PC-9 (cell line): ENCODE measurements at regions not wholly inside any gene's neighbourhood (a gene's known extent, or its start where the extent isn't known, plus 50 kb on each side); places are given as distances from the start of the nearest gene placed in this dataset.

Source experiments
- BruUV-seq: library from RNA; stranded (reverse); fragments of 400-500 nt; replicated peaks from 2 replicates; lab custom pipeline; 2021; lab: Mats Ljungman, UMichigan
- CTCF ChIA-PET: fragments of 300-600 bp; sonication (Branson Sonifier 250); formaldehyde crosslinking; loops from one replicate; lab custom pipeline; 2022; ENCODE audit warnings: antibody characterized with exemption; lab: Charles Lee
- POLR2A ChIA-PET: fragments of 300-600 bp; sonication (Branson Sonifier 250); formaldehyde crosslinking; loops from one replicate; lab custom pipeline; 2022; ENCODE audit warnings: antibody characterized with exemption; ENCODE audit not compliant: unreplicated experiment; lab: Charles Lee
- DNase-seq, 2 experiments: peaks; one replicate each; pipeline versions ENCODE4 v3.0.0 to v3.0.0-alpha.2; 2015 to 2022; ENCODE audit warnings: mixed read lengths in 1 of 2
- H2AFZ ChIP-seq: fragments of 200-600 bp; sonication (generic); 2 replicates; pipeline ENCODE4 v1.8.1; 2017; ENCODE audit warnings: antibody characterized with exemption
- H3F3A ChIP-seq: fragments of 200-600 bp; sonication (generic); 2 replicates; pipeline ENCODE4 v1.8.1; 2017; ENCODE audit warnings: antibody characterized with exemption, mild to moderate bottlenecking, low read depth; ENCODE audit not compliant: insufficient read depth
- H3K27ac ChIP-seq: fragments of 200-600 bp; sonication (generic); 2 replicates; pipeline ENCODE4 v1.6.1; 2016; ENCODE audit warnings: mixed run types
- H3K27me3 ChIP-seq: fragments of 200-600 bp; sonication (generic); 2 replicates; pipeline ENCODE4 v1.6.1; 2016; ENCODE audit warnings: low read depth, mixed run types; ENCODE audit not compliant: insufficient read depth
- H3K36me3 ChIP-seq: fragments of 200-600 bp; sonication (generic); 2 replicates; pipeline ENCODE4 v1.6.1; 2016; ENCODE audit warnings: low read depth, mixed run types
- H3K4me1 ChIP-seq: fragments of 200-600 bp; sonication (generic); replicated peaks from 2 replicates; pipeline ENCODE4 v1.6.1; 2016; ENCODE audit warnings: mixed run types; ENCODE audit not compliant: insufficient read depth
- H3K4me2 ChIP-seq: fragments of 200-600 bp; sonication (generic); 2 replicates; pipeline ENCODE4 v1.6.1; 2017; ENCODE audit warnings: mixed run types
- H3K4me3 ChIP-seq: fragments of 200-600 bp; sonication (generic); 2 replicates; pipeline ENCODE4 v1.6.1; 2016; ENCODE audit warnings: mixed run types
- H3K79me2 ChIP-seq: fragments of 200-600 bp; sonication (generic); 2 replicates; pipeline ENCODE4 v1.6.1; 2017; ENCODE audit warnings: low read depth, mixed run types
- H3K9me2 ChIP-seq: fragments of 200-600 bp; sonication (generic); 2 replicates; pipeline ENCODE4 v1.8.1; 2017; ENCODE audit warnings: mild to moderate bottlenecking; ENCODE audit not compliant: insufficient read depth
- H3K9me3 ChIP-seq: fragments of 200-600 bp; sonication (generic); 2 replicates; pipeline ENCODE4 v1.8.1; 2016; ENCODE audit warnings: low read depth; ENCODE audit not compliant: insufficient read depth
- H4K20me1 ChIP-seq: fragments of 200-600 bp; sonication (generic); 2 replicates; pipeline ENCODE4 v1.8.1; 2017; ENCODE audit not compliant: insufficient read depth
- EZH2 ChIP-seq: fragments of 200-600 bp; sonication (generic); IDR thresholded peaks from 2 replicates; pipeline ENCODE4 v1.8.0; 2017; ENCODE audit warnings: antibody characterized with exemption, low read depth
- intact Hi-C: fragments of 100-400 bp; cut with micrococcal nuclease; formaldehyde crosslinking; loops from one replicate; pipeline ENCODE4 v1.10.0; 2022; ENCODE audit not compliant: unreplicated experiment
- TF ChIP-seq, protein P1 (sequence below): fragments of 200-600 bp; sonication (generic); conservative IDR thresholded peaks from 2 replicates; pipeline ENCODE4 v1.6.1; 2017; ENCODE audit warnings: mixed run types, antibody characterized with exemption, mild to moderate bottlenecking, moderate library complexity

DNA sequence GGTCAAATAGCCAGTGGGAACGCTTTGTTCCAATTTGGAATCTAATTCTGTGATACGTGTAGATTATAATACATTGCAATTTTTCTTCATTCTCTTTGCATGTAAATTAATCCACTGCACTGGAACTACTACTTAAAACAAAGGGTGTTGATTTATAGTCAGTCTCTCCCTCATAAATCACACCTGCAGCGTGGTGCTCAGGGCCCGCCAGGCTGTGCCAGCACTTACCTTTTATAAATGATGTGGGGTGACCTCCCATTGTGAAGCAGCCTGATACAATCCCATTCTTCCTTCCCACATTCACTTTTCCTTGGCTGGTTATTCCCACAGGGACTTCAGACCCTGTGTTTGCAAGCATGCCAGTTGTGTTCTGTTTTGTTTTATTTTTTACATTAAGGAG lies 302.3 kb upstream of the ID2 start:
- no peak for DNase-seq
- no peaks in the 10 kb centered on the region for H3K79me2 ChIP-seq
- intact Hi-C loops = no loop called here
- no peak overlapping the region for H3K4me3 ChIP-seq
- POLR2A ChIA-PET = no interaction called here
- H3K9me2 ChIP-seq = no peaks in the 10 kb centered on the region
- H3F3A ChIP-seq = no peaks in the 10 kb centered on the region
- H3K36me3 ChIP-seq = no peaks in the 10 kb centered on the region
- no peak overlapping the region for H2AFZ ChIP-seq
- no peaks in the 10 kb centered on the region for H3K4me1 ChIP-seq
- TF ChIP-seq EZH2 = no peak
- TF ChIP-seq, protein P1, sequence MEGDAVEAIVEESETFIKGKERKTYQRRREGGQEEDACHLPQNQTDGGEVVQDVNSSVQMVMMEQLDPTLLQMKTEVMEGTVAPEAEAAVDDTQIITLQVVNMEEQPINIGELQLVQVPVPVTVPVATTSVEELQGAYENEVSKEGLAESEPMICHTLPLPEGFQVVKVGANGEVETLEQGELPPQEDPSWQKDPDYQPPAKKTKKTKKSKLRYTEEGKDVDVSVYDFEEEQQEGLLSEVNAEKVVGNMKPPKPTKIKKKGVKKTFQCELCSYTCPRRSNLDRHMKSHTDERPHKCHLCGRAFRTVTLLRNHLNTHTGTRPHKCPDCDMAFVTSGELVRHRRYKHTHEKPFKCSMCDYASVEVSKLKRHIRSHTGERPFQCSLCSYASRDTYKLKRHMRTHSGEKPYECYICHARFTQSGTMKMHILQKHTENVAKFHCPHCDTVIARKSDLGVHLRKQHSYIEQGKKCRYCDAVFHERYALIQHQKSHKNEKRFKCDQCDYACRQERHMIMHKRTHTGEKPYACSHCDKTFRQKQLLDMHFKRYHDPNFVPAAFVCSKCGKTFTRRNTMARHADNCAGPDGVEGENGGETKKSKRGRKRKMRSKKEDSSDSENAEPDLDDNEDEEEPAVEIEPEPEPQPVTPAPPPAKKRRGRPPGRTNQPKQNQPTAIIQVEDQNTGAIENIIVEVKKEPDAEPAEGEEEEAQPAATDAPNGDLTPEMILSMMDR = no peak
- no TSS peak for BruUV-seq
- peaks cover 66% of the 10 kb centered on the region for H3K27me3 ChIP-seq
- H3K4me2 ChIP-seq = no peak overlapping the region
- H4K20me1 ChIP-seq = no peaks in the 10 kb centered on the region
- CTCF ChIA-PET = no interaction called here
- no peak overlapping the region for H3K27ac ChIP-seq
- H3K9me3 ChIP-seq = no peaks in the 10 kb centered on the region

DNA sequence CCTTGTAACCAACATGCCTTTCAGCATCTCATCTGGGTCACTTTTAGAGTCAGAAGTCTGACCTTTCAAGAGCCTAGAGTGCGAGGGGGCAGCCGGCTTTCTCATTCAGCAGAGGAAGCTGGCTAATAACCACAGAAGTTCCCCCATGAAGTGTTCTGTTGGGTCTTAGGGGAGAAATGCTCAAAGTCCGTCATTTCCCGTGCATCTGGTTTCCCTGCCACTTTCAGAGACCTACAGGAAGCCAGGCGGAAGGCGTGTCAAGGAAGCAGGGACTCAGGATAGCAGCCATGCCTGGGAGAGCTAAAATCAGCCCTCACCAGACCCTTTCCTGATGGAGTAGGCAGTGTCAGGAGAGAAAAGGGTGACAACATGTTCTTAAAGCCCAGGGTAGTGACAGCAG lies 301.8 kb upstream of the ID2 start:
- no peak overlapping the region for H3K4me2 ChIP-seq
- DNase-seq = no peak
- POLR2A ChIA-PET = no interaction called here
- TF ChIP-seq, protein P1 = no peak
- no peak for TF ChIP-seq EZH2
- H3F3A ChIP-seq = no peaks in the 10 kb centered on the region
- H3K36me3 ChIP-seq = no peaks in the 10 kb centered on the region
- no peaks in the 10 kb centered on the region for H3K79me2 ChIP-seq
- CTCF ChIA-PET = no interaction called here
- H2AFZ ChIP-seq = no peak overlapping the region
- BruUV-seq = no TSS peak
- H3K9me3 ChIP-seq = no peaks in the 10 kb centered on the region
- H3K4me1 ChIP-seq = no peaks in the 10 kb centered on the region
- H3K27me3 ChIP-seq = peaks cover 66% of the 10 kb centered on the region
- no peak overlapping the region for H3K4me3 ChIP-seq
- no peaks in the 10 kb centered on the region for H3K9me2 ChIP-seq
- intact Hi-C loops = no loop called here
- H4K20me1 ChIP-seq = no peaks in the 10 kb centered on the region
- no peak overlapping the region for H3K27ac ChIP-seq

DNA sequence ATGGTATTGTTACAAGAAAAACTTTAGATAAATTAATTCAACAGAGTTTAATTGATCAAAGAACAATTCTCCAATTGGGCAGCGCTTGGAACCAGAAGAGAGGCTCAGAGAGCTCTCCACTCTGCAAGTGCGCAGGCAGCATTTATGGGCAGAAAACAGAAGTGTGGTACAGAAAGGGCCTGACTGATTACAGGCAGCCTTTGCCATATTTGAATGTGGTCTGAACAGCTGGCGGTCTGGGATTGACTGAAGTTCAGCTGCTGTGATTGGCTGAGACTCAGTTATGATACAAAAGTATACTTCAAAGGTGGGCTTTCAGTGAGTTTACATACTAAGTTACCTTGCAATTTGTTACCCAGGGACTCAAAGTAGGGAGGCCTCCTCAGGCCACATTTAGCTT lies 301.3 kb upstream of the ID2 start:
- POLR2A ChIA-PET = no interaction called here
- Histone ChIP-seq H3K36me3 (no peaks in the 10 kb centered on the region), H3F3A (no peaks in the 10 kb centered on the region), H3K9me3 (no peaks in the 10 kb centered on the region), H3K4me2 (no peak overlapping the region), H3K27me3 (peaks cover 66% of the 10 kb centered on the region), H3K4me3 (no peak overlapping the region), H2AFZ (no peak overlapping the region), H3K27ac (no peak overlapping the region), H3K79me2 (no peaks in the 10 kb centered on the region), H3K9me2 (no peaks in the 10 kb centered on the region), H4K20me1 (no peaks in the 10 kb centered on the region), H3K4me1 (no peaks in the 10 kb centered on the region)
- CTCF ChIA-PET = no interaction called here
- DNase-seq = no peak
- BruUV-seq = no TSS peak
- TF ChIP-seq, protein P1 = no peak
- TF ChIP-seq EZH2 = no peak
- intact Hi-C loops = no loop called here
